Heart right ventricle (tissue), 16 donors: ENCODE measurements at regions not wholly inside any gene's neighbourhood (a gene's known extent, or its start where the extent isn't known, plus 50 kb on each side); places are given as distances from the start of the nearest gene placed in this dataset.

Experiments used
- ATAC-seq, 8 donors: fragments of 200-7000 bp; cut with Tn5 transposase; one replicate each; pipeline ENCODE4 v1.9.1; 2020; ENCODE audit warnings: mild to moderate bottlenecking in 8 of 8, moderate library complexity in 8 of 8, moderate number of reproducible peaks in 1 of 8
- DNase-seq, 2 donors: peaks; one replicate each; pipeline ENCODE4 v3.0.0-alpha.2; 2020
- H3K27ac ChIP-seq, 10 donors: fragments of 200-600 bp; sonication (generic) in 2 of 10; one replicate each; pipeline versions ENCODE4 v1.5.0 to v1.8.0; 2020 to 2022; ENCODE audit warnings: mild to moderate bottlenecking in 3 of 10
- H3K27me3 ChIP-seq, 7 donors: fragments of 200-600 bp; one replicate each; pipeline ENCODE4 v1.8.0; 2021 to 2022; ENCODE audit warnings: mild to moderate bottlenecking in 2 of 7
- H3K36me3 ChIP-seq, 9 donors: fragments of 200-600 bp; sonication (generic) in 1 of 9; one replicate each; pipeline versions ENCODE4 v1.5.0 to v1.8.0; 2020 to 2022; ENCODE audit warnings: mild to moderate bottlenecking in 2 of 9
- H3K4me1 ChIP-seq, 9 donors: fragments of 200-600 bp; sonication (generic) in 1 of 9; one replicate each; pipeline versions ENCODE4 v1.5.0 to v1.8.0; 2020 to 2022; ENCODE audit warnings: mild to moderate bottlenecking in 4 of 9
- H3K4me3 ChIP-seq, 10 donors: fragments of 200-600 bp; sonication (generic) in 2 of 10; one replicate each; pipeline versions ENCODE4 v1.5.0 to v1.8.0; 2020 to 2022; ENCODE audit warnings: mild to moderate bottlenecking in 7 of 10, moderate library complexity in 2 of 10
- H3K9me3 ChIP-seq, 11 donors: fragments of 200-600 bp in 10 of 11; sonication (generic) in 2 of 11; one replicate each; pipeline versions ENCODE4 v1.5.0 to v1.8.0; 2013 to 2022; ENCODE audit warnings: mild to moderate bottlenecking in 2 of 11, control low read depth in 1 of 11, moderate library complexity in 1 of 11
- WGBS, 2 donors: extraction: QIAGEN DNeasy Blood & Tissue Kit; methylation state at CpG; one replicate each; pipeline ENCODE4 v1.1.7; 2013; ENCODE audit warnings: inconsistent platforms in 1 of 2; 5-methylcytosine and 5-hydroxymethylcytosine counted together
- intact Hi-C, 10 donors: fragments of 100-400 bp; cut with DNase I; formaldehyde crosslinking; loops; one replicate each; pipeline versions ENCODE4 v1.11.1 to v1.14.2; 2022
- TF ChIP-seq, protein P1 (sequence below), 9 donors: fragments of 200-600 bp; sonication (generic) in 2 of 9; IDR thresholded peaks; one replicate each; pipeline versions ENCODE4 v1.5.0 to v1.8.0; 2021 to 2022; ENCODE audit warnings: antibody characterized with exemption in 9 of 9, mild to moderate bottlenecking in 5 of 9, moderate library complexity in 1 of 9
- donor health status: Arrhythmogenic right ventricular cardiomyopathy.
- donor health status: ischemic (EF 13 %, LVEDD 7.1; RV severe dilation, severe dysfunction).
- donor health status: healthy with polysubstance abuse.
- donor health status: DM: no; HTN: yes; CAD: no.
- donor health status: DM: no; HTN: no; CAD: no.
- donor health status: ischemic (EF 25% LVEDD 6.9; RV normal size, moderate dysfunction).
- donor health status: ischemic (EF 25% LVEDD 5.7; RV mildly dilated, moderate dysfunction).
- donor health status: healthy.
- donor health status: DM: yes; HTN: yes; CAD: no.
- donor health status: Ischemic cardiomyopathy.
- donor health status: ischemic (EF 35%, LVEDD 5.7; RV mildly dilated, moderate dysfunction).
- donor health status: nonischemic (EF 11% LVEDD 7.7; RV severe dilation, severe dysfunction).
- donor health status: DM: yes; HTN: yes; CAD: no.
- donor health status: PGD.
- donor health status: ischemic (EF 29% LVEDD 5.4; RV normal size, mild dysfunction).
- donor health status: nonischemic (EF 23%, LVEDD 6.1; RV moderate dilation, normal function).

DNA sequence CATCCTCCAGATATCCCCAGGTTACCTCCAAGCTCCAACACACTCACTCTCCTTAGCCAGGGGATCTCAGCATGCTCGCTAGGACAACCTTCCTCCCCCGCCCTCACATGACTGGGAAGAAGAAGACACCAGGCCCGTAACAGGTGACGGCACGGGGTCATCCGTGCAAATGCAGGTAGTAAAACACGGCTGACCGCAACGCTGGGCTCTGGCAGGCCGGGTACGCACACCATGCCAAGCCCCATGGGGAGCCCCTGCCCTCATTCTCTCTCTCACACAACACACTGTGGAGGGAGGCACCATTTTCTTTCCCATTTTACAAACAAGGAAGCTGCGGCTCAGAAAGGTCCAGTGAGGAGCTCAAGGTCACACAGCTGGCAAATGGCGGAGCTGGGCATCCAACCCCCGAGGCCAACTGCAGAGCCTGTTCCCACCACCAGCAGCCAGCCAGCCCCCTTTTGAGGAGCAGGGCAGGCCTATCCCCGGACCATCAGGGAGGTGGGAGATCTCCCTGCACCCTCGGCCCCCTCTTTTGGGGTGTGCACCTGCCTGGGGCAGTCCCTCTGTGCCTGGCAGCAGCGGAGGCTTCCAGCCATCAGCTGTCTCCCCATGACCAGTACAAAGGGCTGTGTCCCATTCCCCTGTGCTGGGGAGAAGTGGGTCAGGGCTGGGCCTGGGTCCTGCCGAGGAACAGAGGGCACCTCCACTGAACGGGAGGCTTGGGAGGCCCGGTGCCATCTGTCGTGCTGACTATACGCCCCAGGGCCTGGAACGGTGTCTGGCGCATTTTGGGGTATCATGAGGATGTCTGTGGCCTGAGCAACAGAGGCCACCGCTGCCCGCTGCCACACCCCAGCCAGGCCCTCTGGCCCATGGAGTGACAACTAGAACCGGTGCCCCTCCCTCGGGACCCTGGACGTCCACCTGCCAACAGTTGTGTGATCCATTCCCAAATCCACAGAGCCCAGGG is 280.9 kb downstream of the CTTN start:
- no peaks in the 10 kb centered on the region for H3K9me3 ChIP-seq
- DNase-seq: no peak
- H3K27ac ChIP-seq: no peak overlapping the region
- H3K36me3 ChIP-seq: no peaks in the 10 kb centered on the region
- WGBS, 2 donors: 89 to 91% methylated on average over 29 of the region's 29 CpGs
- no peaks in the 10 kb centered on the region for H3K4me1 ChIP-seq
- ATAC-seq: no peak
- TF ChIP-seq, protein P1, sequence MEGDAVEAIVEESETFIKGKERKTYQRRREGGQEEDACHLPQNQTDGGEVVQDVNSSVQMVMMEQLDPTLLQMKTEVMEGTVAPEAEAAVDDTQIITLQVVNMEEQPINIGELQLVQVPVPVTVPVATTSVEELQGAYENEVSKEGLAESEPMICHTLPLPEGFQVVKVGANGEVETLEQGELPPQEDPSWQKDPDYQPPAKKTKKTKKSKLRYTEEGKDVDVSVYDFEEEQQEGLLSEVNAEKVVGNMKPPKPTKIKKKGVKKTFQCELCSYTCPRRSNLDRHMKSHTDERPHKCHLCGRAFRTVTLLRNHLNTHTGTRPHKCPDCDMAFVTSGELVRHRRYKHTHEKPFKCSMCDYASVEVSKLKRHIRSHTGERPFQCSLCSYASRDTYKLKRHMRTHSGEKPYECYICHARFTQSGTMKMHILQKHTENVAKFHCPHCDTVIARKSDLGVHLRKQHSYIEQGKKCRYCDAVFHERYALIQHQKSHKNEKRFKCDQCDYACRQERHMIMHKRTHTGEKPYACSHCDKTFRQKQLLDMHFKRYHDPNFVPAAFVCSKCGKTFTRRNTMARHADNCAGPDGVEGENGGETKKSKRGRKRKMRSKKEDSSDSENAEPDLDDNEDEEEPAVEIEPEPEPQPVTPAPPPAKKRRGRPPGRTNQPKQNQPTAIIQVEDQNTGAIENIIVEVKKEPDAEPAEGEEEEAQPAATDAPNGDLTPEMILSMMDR (IDR thresholded peaks at IDR 0.05): no peak
- no peak overlapping the region for H3K4me3 ChIP-seq
- peaks cover 0 to 17% (median 8%) of the 10 kb centered on the region in 7 donors for H3K27me3 ChIP-seq
- intact Hi-C loops: no loop called here

DNA sequence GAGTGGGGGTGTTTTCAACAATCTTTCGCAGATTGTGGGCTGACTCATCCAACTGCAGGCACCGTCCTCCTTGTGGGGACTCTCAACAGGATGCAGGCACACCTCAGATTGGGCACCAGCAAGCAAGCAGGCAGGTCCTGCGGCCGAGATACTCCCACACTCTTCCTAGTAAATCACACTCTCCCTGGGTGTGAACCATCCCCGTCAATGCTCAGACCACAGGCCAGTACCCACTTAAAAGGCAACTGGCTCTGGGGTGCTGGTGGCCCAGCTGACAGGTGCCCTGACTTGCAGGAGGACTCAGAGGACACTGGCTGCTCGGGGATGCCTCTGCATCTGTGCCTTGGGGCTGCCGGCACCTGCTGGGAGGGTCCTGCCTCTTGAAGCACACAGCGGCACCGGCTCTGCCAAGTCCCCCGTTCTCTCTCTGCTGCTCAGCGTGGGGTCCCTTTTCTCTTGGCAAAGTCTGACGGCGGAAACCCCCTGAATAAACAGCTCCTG is 282.5 kb downstream of the CTTN start:
- H3K4me3 ChIP-seq: no peak overlapping the region
- no peak overlapping the region for H3K27ac ChIP-seq
- intact Hi-C loops: no loop called here
- H3K4me1 ChIP-seq: no peaks in the 10 kb centered on the region
- H3K36me3 ChIP-seq: no peaks in the 10 kb centered on the region
- 54 to 67% methylated on average over 13 of the region's 13 CpGs for WGBS, 2 donors
- TF ChIP-seq, protein P1 (IDR thresholded peaks at IDR 0.05): no peak
- H3K27me3 ChIP-seq: peaks cover 0 to 17% (median 9%) of the 10 kb centered on the region in 7 donors
- no peak for DNase-seq
- no peaks in the 10 kb centered on the region for H3K9me3 ChIP-seq
- no peak for ATAC-seq

DNA sequence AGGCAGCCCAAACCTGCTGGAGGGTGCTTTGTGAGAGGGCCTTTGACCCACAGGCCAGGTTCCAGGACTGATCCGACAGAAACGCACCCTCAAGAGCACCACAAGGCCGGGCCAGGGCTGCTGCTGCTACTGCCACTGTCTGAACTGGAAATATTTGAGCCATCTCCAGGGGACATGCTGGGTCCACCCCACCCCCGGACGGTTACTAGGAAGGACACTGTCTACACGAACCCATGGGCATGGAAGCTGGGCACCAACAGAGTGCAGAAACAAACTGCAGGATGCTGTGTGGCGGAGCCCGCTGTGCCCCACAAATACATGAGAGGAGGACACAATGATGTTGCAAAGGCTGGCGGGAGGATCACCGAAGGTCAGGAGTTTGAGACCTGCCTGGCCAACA is 283.7 kb downstream of the CTTN start:
- WGBS, 2 donors: 78 to 83% methylated on average over 10 of the region's 10 CpGs
- no peak overlapping the region for H3K27ac ChIP-seq
- peaks cover 0 to 17% (median 10%) of the 10 kb centered on the region in 7 donors for H3K27me3 ChIP-seq
- intact Hi-C loops: no loop called here
- TF ChIP-seq, protein P1 (IDR thresholded peaks at IDR 0.05): no peak
- no peaks in the 10 kb centered on the region for H3K36me3 ChIP-seq
- DNase-seq: no peak
- no peak overlapping the region for H3K4me3 ChIP-seq
- ATAC-seq: no peak
- no peaks in the 10 kb centered on the region for H3K4me1 ChIP-seq
- H3K9me3 ChIP-seq: no peaks in the 10 kb centered on the region

DNA sequence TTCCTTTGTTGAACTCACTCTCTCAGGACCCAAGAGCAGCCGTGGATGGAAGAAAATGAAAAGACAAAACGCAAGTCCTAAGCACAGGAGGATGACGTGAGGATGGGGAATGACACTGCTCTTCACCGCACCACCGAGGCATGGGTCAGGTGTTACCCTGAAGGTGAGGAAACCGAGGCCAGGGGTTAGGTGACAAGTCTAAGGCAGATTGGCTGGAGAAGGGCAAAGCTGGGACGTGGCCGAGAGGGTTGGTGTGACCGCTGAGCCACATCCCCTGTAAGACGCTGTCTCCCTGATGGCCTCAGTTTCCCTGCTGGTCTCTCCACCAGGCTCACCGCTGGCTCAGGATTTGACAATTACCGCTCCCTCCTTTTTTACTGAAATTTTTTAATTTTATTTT is 284.4 kb downstream of the CTTN start:
- no peak overlapping the region for H3K27ac ChIP-seq
- DNase-seq (no peak), ATAC-seq (no peak)
- no peaks in the 10 kb centered on the region for H3K36me3 ChIP-seq
- WGBS, 2 donors: 93 to 94% methylated on average over 12 of the region's 12 CpGs
- intact Hi-C loops: no loop called here
- H3K4me3 ChIP-seq: no peak overlapping the region
- no peaks in the 10 kb centered on the region for H3K4me1 ChIP-seq
- no peaks in the 10 kb centered on the region for H3K9me3 ChIP-seq
- peaks cover 0 to 17% (median 10%) of the 10 kb centered on the region in 7 donors for H3K27me3 ChIP-seq
- TF ChIP-seq, protein P1 (IDR thresholded peaks at IDR 0.05): no peak
